ENCODE measurements at regions not wholly inside any gene's neighbourhood (a gene's known extent, or its start where the extent isn't known, plus 50 kb on each side); places are given as distances from the start of the nearest gene placed in this dataset.

DNA sequence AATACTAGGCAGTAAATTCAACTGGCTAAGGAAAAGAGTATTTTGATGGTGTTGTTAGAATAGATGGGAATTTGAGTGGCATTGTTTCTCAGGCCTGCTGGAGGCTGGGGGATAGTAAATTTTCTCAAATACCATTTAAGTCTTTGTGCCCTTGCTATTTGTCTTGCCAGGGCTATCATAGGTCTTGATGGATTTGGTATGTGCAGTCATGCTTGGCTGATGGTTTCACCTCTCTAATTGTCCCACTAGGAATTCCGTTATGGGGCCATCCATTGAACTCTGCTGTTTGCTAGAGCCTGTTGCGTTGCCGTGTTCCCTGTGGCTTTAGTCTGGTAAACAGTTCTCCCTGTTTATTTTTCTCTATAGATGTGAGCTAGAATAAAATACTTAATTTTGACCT lies 438.1 kb upstream of the FAM98A start:
- Mint-ChIP-seq H3K4me1 (no peaks in the 10 kb centered on the region), H3K36me3 (ENCODE audit: low read depth) (no peaks in the 10 kb centered on the region), H3K27me3 (ENCODE audit: low read depth) (no peaks in the 10 kb centered on the region), H3K4me3 (no peak overlapping the region), H3K27ac (no peak overlapping the region), H3K9me3 (no peaks in the 10 kb centered on the region)
- TF ChIP-seq, protein P1, sequence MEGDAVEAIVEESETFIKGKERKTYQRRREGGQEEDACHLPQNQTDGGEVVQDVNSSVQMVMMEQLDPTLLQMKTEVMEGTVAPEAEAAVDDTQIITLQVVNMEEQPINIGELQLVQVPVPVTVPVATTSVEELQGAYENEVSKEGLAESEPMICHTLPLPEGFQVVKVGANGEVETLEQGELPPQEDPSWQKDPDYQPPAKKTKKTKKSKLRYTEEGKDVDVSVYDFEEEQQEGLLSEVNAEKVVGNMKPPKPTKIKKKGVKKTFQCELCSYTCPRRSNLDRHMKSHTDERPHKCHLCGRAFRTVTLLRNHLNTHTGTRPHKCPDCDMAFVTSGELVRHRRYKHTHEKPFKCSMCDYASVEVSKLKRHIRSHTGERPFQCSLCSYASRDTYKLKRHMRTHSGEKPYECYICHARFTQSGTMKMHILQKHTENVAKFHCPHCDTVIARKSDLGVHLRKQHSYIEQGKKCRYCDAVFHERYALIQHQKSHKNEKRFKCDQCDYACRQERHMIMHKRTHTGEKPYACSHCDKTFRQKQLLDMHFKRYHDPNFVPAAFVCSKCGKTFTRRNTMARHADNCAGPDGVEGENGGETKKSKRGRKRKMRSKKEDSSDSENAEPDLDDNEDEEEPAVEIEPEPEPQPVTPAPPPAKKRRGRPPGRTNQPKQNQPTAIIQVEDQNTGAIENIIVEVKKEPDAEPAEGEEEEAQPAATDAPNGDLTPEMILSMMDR (IDR thresholded peaks at IDR 0.05; ENCODE audit: unreplicated experiment in 3 of 3) = no peak

DNA sequence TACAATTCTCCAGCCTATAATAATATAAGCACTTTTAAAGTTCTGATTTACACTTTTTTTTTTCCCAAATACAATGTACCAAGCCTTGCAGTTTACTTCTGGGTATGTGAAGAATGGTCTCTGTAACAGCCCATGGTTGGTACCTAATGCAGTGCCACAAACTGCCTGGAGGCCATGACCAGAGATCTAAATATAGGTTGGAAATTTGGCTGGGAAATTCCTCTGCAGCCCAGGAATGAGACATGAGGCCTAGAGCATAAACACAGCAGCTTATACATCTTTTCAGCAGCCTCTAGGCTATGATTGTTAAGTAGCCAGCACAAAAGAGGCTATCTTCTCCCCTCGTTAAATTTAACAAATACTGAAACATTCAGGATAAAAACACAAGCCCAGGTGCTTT lies 432.0 kb upstream of the FAM98A start:
- H3K36me3 Mint-ChIP-seq (ENCODE audit: low read depth) = no peaks in the 10 kb centered on the region

DNA sequence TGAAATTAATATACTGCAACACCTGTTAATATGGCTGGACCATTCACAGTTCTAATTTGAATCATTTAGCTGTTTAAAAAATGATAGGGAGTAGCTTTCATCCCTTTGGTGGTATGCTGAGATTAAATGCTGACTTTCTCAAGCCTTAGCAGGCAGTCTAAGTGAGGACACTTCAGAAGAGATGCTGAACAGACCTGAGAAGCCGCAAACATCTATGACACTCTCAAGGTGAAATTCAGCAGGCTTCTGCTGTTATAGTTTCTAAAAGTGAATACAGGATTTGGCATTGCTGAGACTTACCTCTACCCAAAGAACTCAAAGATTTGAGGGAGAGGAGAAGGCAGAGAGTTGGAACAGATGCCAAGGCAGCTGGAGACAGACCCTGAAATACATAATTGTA lies 431.2 kb upstream of the FAM98A start:
- Mint-ChIP-seq H3K4me1 (no peaks in the 10 kb centered on the region), H3K36me3 (ENCODE audit: low read depth) (no peaks in the 10 kb centered on the region), H3K27me3 (ENCODE audit: low read depth) (no peaks in the 10 kb centered on the region), H3K27ac (no peak overlapping the region), H3K9me3 (no peaks in the 10 kb centered on the region), H3K4me3 (no peak overlapping the region)
- TF ChIP-seq, protein P1 (IDR thresholded peaks at IDR 0.05; ENCODE audit: unreplicated experiment in 3 of 3) = no peak

More for the DNA sequence above, 432.0 kb upstream of the FAM98A start:
- Mint-ChIP-seq H3K27ac (no peak overlapping the region), H3K4me3 (no peak overlapping the region), H3K9me3 (no peaks in the 10 kb centered on the region), H3K4me1 (no peaks in the 10 kb centered on the region), H3K27me3 (ENCODE audit: low read depth) (no peaks in the 10 kb centered on the region)
- TF ChIP-seq, protein P1 (IDR thresholded peaks at IDR 0.05; ENCODE audit: unreplicated experiment in 3 of 3) = no peak

DNA sequence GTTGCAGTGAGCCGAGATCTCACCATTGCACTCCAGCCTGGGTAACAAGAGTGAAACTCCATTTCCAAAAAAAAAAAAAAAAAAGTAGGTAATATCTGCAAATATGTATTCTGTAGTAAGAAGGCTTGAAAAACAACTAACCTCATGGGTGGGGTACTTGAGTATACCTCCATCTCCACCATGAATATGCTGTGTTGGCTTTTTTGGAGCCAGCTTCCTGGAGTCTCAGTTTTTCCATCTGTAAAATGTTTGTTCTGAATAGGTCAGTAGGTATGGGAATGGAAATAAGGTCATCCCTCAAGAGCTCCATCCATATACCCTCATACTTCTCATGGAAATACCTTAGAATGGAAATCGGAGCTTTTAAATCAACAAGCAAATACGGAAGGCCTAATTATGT lies 430.0 kb upstream of the FAM98A start:
- TF ChIP-seq, protein P1 (IDR thresholded peaks at IDR 0.05; ENCODE audit: unreplicated experiment in 3 of 3) = no peak
- H3K27me3 Mint-ChIP-seq (ENCODE audit: low read depth) = no peaks in the 10 kb centered on the region

DNA sequence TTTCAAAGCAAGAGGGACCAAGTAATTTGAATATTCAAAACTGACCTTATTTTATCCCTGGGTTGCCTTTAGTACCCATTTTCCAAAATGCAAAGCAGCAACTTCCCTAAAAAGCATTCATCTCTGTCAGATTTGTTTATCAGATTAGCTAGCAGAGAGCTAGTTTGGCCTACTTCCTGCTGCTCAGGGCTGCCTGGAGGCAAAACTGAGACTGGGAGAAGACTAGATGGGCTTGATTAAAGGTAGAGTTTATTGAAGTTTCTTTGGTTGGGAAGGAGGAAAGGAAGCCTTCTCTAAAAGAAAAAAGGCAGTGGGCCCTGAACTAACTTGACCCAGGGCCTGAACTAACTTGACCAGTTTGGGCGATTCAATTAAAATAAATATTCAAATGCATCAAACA lies 426.1 kb upstream of the FAM98A start:
- no peak overlapping the region for H3K4me3 Mint-ChIP-seq
- TF ChIP-seq, protein P1 (IDR thresholded peaks at IDR 0.05; ENCODE audit: unreplicated experiment in 3 of 3) = no peak
- H3K4me1 Mint-ChIP-seq = no peaks in the 10 kb centered on the region
- no peak overlapping the region for H3K27ac Mint-ChIP-seq
- no peaks in the 10 kb centered on the region for H3K36me3 Mint-ChIP-seq (ENCODE audit: low read depth)
- no peaks in the 10 kb centered on the region for H3K9me3 Mint-ChIP-seq
- H3K27me3 Mint-ChIP-seq (ENCODE audit: low read depth) = no peaks in the 10 kb centered on the region

More for the DNA sequence above, 430.0 kb upstream of the FAM98A start:
- Mint-ChIP-seq H3K27ac (no peak overlapping the region), H3K9me3 (no peaks in the 10 kb centered on the region), H3K4me1 (no peaks in the 10 kb centered on the region), H3K4me3 (no peak overlapping the region), H3K36me3 (ENCODE audit: low read depth) (no peaks in the 10 kb centered on the region)

DNA sequence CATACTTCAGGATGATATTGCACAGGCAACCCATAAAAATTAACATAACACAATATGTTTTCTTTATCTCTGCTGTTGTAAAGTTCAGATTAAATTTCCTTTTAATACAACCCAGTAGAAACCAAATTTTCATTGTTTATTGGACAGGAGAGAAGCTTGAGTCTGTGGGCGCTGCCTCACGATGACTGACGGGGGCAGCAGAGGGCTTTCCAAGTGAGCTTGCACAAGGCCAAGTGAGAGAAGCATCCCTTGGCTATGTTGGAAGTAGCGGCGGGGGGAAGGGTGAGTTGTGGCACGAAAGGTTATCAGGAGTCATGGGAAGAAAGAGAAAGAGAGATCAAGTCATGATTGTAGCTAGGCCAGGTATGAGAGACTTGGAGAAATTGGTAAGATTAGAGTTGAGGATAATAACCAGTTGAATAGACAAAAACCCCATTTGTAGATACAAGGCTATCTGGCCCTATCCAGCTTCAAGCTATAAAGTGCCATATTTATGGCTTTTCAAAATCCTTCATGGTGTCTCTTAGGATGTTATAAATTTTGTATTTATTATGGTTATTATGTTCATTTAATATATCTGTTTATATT lies 413.7 kb upstream of the FAM98A start:
- Mint-ChIP-seq H3K36me3 (ENCODE audit: low read depth) (no peaks in the 10 kb centered on the region), H3K9me3 (peaks cover 11% of the 10 kb centered on the region), H3K4me1 (peaks cover 12% of the 10 kb centered on the region), H3K27me3 (ENCODE audit: low read depth) (no peaks in the 10 kb centered on the region), H3K4me3 (no peak overlapping the region), H3K27ac (peak overlapping the region in 2 of 3 experiments; percentile 1 to 16)
- TF ChIP-seq, protein P1 (IDR thresholded peaks at IDR 0.05; ENCODE audit: unreplicated experiment in 3 of 3) = peak; percentile 79 to 81 (median 80)

All from nephron (organoid).